LNCaP clone FGC (cell line): ENCODE measurements at regions not wholly inside any gene's neighbourhood (a gene's known extent, or its start where the extent isn't known, plus 50 kb on each side); places are given as distances from the start of the nearest gene placed in this dataset.

Experiments
- DNase-seq: peaks from one replicate; pipeline ENCODE4 v3.0.0-alpha.2; 2011; ENCODE audit warnings: low read depth
- H3K4me3 ChIP-seq: 2 replicates; pipeline ENCODE4 v1.5.1; 2011; ENCODE audit warnings: mild to moderate bottlenecking, low read depth, low read length, control low read depth
- TF ChIP-seq, protein P1 (sequence below): IDR thresholded peaks from 2 replicates; pipeline ENCODE4 v1.5.1; 2012; ENCODE audit warnings: mild to moderate bottlenecking; ENCODE audit not compliant: control insufficient read depth, insufficient read depth; ENCODE audit errors: extremely low read depth

DNA sequence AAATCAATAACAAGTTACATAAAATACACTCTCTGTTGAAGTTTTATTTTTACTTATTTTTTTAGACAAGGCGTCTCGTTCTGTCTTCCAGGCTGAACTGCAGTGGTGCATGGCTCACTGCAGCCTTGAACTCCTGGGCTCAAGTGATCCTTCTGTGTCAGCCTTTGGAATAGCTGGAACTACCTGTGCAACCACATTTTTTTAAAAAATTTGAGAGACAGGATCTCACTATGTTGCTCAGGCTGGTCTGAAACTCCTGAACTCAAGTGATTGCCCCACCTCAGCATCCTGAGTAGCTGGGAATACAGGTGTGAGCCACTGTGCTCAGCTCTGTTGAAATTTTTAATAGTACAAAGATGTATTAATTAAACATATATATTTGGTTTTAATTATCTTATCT is 614.3 kb upstream of the ARRDC4 start:
- no peak overlapping the region for H3K4me3 ChIP-seq
- no peak for DNase-seq
- TF ChIP-seq, protein P1, sequence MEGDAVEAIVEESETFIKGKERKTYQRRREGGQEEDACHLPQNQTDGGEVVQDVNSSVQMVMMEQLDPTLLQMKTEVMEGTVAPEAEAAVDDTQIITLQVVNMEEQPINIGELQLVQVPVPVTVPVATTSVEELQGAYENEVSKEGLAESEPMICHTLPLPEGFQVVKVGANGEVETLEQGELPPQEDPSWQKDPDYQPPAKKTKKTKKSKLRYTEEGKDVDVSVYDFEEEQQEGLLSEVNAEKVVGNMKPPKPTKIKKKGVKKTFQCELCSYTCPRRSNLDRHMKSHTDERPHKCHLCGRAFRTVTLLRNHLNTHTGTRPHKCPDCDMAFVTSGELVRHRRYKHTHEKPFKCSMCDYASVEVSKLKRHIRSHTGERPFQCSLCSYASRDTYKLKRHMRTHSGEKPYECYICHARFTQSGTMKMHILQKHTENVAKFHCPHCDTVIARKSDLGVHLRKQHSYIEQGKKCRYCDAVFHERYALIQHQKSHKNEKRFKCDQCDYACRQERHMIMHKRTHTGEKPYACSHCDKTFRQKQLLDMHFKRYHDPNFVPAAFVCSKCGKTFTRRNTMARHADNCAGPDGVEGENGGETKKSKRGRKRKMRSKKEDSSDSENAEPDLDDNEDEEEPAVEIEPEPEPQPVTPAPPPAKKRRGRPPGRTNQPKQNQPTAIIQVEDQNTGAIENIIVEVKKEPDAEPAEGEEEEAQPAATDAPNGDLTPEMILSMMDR: no peak

DNA sequence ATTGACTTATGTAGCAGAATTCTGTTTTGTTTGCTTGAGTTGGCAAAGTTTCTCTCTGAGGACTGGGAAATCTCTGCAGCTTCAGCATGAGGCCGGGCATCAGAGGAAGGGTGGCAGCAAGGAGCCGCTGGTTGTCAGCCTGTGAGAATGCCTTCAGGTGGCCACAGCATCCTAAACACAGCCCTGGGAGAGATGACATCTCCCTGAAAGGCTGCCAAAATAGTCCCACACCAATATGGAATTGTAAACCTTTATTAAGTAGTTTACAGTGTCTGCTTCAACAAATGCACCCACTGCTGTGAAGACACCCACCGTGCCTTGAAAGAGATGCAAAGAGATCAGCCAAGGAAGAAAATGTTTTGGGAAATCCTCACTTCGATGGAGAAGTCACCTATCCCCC is 609.7 kb upstream of the ARRDC4 start:
- TF ChIP-seq, protein P1: no peak
- H3K4me3 ChIP-seq: no peak overlapping the region
- no peak for DNase-seq

DNA sequence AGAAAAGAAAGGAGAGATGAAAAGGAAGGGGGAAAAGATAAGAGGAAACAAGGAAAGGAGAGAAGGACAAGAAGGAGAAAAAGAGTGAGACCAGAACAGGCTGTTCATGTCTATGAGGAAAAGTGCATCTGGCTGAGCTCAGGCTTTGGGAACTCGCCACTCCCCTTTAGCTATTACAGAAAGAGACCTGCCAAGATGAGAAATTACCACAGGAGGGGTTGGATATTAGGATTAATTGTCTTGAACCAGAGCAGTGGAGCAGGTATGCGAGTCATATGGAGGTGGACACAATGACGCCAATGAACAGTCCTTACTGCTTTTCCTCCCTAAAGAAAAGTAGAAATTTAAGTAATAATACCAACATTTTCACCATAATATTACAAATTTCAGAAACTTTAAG is 577.0 kb upstream of the ARRDC4 start:
- H3K4me3 ChIP-seq: no peak overlapping the region

DNA sequence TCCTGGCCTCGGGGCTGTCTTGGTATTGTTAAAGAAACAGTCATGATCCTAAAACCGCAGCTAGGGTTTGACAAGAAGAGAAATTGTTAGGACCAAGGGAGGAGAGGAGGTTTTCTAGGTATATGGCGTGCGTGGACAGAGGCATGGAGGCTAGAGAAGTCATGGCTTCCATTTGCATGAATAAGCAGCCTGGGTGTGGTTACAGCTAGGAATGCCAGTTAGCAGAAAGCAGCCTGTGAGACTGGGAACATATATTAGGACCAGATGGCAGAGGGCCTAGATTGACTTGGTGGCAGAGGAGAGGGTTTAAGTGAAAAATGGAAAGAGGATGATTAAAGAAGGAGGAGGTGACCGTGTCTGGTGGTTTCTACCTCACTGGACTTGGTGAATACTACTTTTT is 573.6 kb upstream of the ARRDC4 start:
- TF ChIP-seq, protein P1: no peak
- no peak for DNase-seq
- H3K4me3 ChIP-seq: no peak overlapping the region

More for the DNA sequence above, 577.0 kb upstream of the ARRDC4 start:
- DNase-seq: no peak
- TF ChIP-seq, protein P1: no peak

DNA sequence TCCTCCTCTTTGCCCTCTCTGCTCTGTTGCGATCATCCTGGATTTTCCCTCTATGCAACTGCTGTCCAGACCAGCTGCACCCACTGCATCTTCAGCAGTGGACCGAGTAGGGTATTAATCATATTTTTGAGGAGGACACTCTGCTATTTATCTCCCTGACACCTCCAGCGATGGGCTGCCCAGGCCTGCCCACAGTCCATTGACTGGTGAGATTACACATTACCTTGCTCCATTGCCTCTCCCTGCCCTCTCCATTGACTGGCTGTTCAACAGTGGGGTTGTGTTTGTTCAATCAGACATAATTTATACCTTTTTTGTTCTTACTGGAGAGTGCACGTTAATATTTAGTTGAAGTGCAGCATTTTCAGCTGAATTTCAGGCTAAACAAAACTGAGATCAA is 559.3 kb upstream of the ARRDC4 start:
- DNase-seq: no peak
- TF ChIP-seq, protein P1: no peak
- H3K4me3 ChIP-seq: no peak overlapping the region

DNA sequence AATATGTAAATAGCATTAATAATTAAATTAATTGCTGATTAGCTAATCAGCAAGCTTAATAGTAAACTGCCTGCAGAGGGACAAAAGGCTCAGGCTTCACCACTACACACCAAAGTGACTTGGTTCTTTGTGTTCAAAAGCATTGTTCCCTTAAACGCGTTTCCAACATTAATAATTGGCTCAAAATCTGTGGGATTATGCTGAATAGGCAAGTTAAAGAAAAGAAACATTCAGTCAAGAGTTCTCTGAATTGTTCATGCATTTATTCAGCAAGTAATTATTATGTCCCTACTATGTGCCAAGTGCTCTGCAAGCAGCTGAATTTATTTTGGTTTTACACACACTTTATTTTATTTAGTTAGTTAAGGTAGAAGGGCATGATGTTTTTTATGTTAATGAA is 558.5 kb upstream of the ARRDC4 start:
- TF ChIP-seq, protein P1: no peak
- no peak overlapping the region for H3K4me3 ChIP-seq
- DNase-seq: no peak

DNA sequence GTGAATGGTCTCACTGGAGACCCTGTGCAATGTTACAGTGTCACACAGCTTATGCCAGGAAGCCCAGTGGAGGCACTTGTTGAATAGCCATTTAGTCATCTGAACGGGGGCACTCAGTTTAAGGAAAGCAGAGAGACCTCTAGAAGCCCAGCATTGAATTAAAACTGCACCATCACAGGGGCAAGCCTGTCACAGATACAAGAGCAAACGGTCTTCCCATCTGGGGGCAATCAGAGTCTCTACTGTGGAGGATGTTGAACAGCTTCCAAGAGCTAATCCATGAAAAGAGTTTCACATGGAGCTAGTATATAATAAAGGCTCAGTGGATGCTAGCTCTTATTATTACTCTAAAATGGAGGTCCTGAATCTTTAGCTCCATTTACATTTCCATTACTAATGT is 553.7 kb upstream of the ARRDC4 start:
- TF ChIP-seq, protein P1: no peak
- no peak for DNase-seq
- H3K4me3 ChIP-seq: no peak overlapping the region
